CD4-positive, alpha-beta T cell (primary cell): ENCODE measurements at regions not wholly inside any gene's neighbourhood (a gene's known extent, or its start where the extent isn't known, plus 50 kb on each side); places are given as distances from the start of the nearest gene placed in this dataset.

Experiments used
- ATAC-seq: fragments of 200-7000 bp; cut with Tn5 transposase; one replicate; pipeline ENCODE4 v1.10.0; 2022; ENCODE audit warnings: mild to moderate bottlenecking; ENCODE audit not compliant: poor library complexity
- CTCF ChIA-PET: fragments of 350-600 bp; sonication (Branson Sonifier 250); formaldehyde crosslinking; loops from one replicate; lab custom pipeline; 2021; ENCODE audit warnings: antibody characterized with exemption, inconsistent platforms; lab: Charles Lee
- POLR2A ChIA-PET: fragments of 350-600 bp; sonication (Branson Sonifier 250); formaldehyde crosslinking; loops from one replicate; lab custom pipeline; 2021; ENCODE audit warnings: antibody characterized with exemption, inconsistent platforms; lab: Charles Lee
- DNase-seq, 14 experiments: peaks; one replicate each; pipeline ENCODE4 v3.0.0-alpha.2; 2013 to 2020; ENCODE audit warnings: mixed read lengths in 2 of 14
- H3K27ac ChIP-seq, 2 donors: one replicate each; pipeline versions ENCODE4 v1.5.1 to v1.7.0; 2013; ENCODE audit warnings: low read length in 2 of 2, low read depth in 1 of 2, mild to moderate bottlenecking in 1 of 2
- H3K27me3 ChIP-seq, 2 experiments: 1 replicate in 1 of 2; 2 replicates in 1 of 2; pipeline versions ENCODE4 v1.6.1 to v1.7.0; 2013; ENCODE audit warnings: low read length in 2 of 2, control low read depth in 1 of 2, mild to moderate bottlenecking in 1 of 2, moderate library complexity in 1 of 2; ENCODE audit not compliant: insufficient read depth in 2 of 2, control insufficient read depth in 1 of 2
- H3K36me3 ChIP-seq: one replicate; pipeline ENCODE4 v1.6.1; 2013; ENCODE audit warnings: low read length, control low read depth; ENCODE audit not compliant: insufficient read depth
- H3K4me1 ChIP-seq: one replicate; pipeline ENCODE4 v1.6.1; 2013; ENCODE audit warnings: low read length, control low read depth; ENCODE audit not compliant: insufficient read depth
- H3K4me3 ChIP-seq: one replicate; pipeline ENCODE4 v1.5.1; 2013; ENCODE audit warnings: mild to moderate bottlenecking, low read length, moderate library complexity
- H3K9me3 ChIP-seq, 2 experiments: 1 replicate in 1 of 2; 2 replicates in 1 of 2; pipeline versions ENCODE4 v1.6.1 to v1.7.0; 2013; ENCODE audit warnings: low read length in 2 of 2, mild to moderate bottlenecking in 2 of 2, control low read depth in 1 of 2, moderate library complexity in 1 of 2; ENCODE audit not compliant: control insufficient read depth in 1 of 2, insufficient read depth in 1 of 2
- H3K27ac Mint-ChIP-seq: one replicate; pipeline ENCODE4 v1.8.0; 2020; ENCODE audit warnings: mixed read lengths
- H3K27me3 Mint-ChIP-seq: one replicate; pipeline ENCODE4 v1.8.0; 2021; ENCODE audit warnings: mixed read lengths
- H3K36me3 Mint-ChIP-seq: one replicate; pipeline ENCODE4 v1.8.0; 2021; ENCODE audit warnings: low read depth, mixed read lengths
- H3K4me1 Mint-ChIP-seq: one replicate; pipeline ENCODE4 v1.8.0; 2021; ENCODE audit warnings: low read depth, mixed read lengths
- H3K4me3 Mint-ChIP-seq: one replicate; pipeline ENCODE4 v1.8.0; 2020; ENCODE audit warnings: mild to moderate bottlenecking, mixed read lengths
- H3K9me3 Mint-ChIP-seq: one replicate; pipeline ENCODE4 v1.8.0; 2020; ENCODE audit warnings: mixed read lengths
- CTCF ChIP-seq: fragments of 200-600 bp; IDR thresholded peaks from one replicate; pipeline ENCODE4 v1.8.0; 2022; ENCODE audit warnings: antibody characterized with exemption, mild to moderate bottlenecking
- intact Hi-C, 2 experiments: fragments of 100-400 bp; cut with DNase I in 1 of 2; cut with micrococcal nuclease in 1 of 2; formaldehyde crosslinking; loops; one replicate each; pipeline versions ENCODE4 v1.15.1 to v1.9.0; 2023 to 2025; cut with DNase I, micrococcal nuclease

- ATAC-seq (no peak), DNase-seq (no peak)
- peaks cover 13% of the 10 kb centered on the region for H3K27me3 Mint-ChIP-seq
- no peak overlapping the region for H3K4me3 Mint-ChIP-seq
- CTCF ChIA-PET, result no interaction called here
- H3K36me3 Mint-ChIP-seq, result no peaks in the 10 kb centered on the region
- no peak for TF ChIP-seq CTCF
- no peak overlapping the region for H3K27ac Mint-ChIP-seq
- H3K9me3 Mint-ChIP-seq, result no peaks in the 10 kb centered on the region
- H3K4me3 ChIP-seq, result no peak overlapping the region
- H3K4me1 Mint-ChIP-seq, result no peaks in the 10 kb centered on the region
- no peaks in the 10 kb centered on the region for H3K27me3 ChIP-seq
- H3K4me1 ChIP-seq, result no peaks in the 10 kb centered on the region
- intact Hi-C loops, result no loop called here
- no peaks in the 10 kb centered on the region for H3K9me3 ChIP-seq
- H3K36me3 ChIP-seq, result no peaks in the 10 kb centered on the region
- POLR2A ChIA-PET, result no interaction called here
- no peak overlapping the region for H3K27ac ChIP-seq
Measured at GRCh38 chr4:149952716-149953115, 125.5 kb upstream of the DCLK2 start.

GRCh38 chr4:149955780-149956390 is 122.4 kb upstream of the DCLK2 start:
- POLR2A ChIA-PET, result no interaction called here
- DNase-seq, result no peak
- H3K27ac Mint-ChIP-seq, result no peak overlapping the region
- Histone ChIP-seq H3K27me3 (no peaks in the 10 kb centered on the region), H3K4me3 (no peak overlapping the region), H3K36me3 (no peaks in the 10 kb centered on the region), H3K9me3 (no peaks in the 10 kb centered on the region), H3K4me1 (no peaks in the 10 kb centered on the region), H3K27ac (no peak overlapping the region)
- TF ChIP-seq CTCF, result no peak
- CTCF ChIA-PET, result no interaction called here
- H3K4me3 Mint-ChIP-seq, result no peak overlapping the region
- no peak for ATAC-seq
- intact Hi-C loops, result no loop called here
- H3K36me3 Mint-ChIP-seq, result no peaks in the 10 kb centered on the region
- no peaks in the 10 kb centered on the region for H3K4me1 Mint-ChIP-seq
- H3K9me3 Mint-ChIP-seq, result no peaks in the 10 kb centered on the region
- H3K27me3 Mint-ChIP-seq, result peaks cover 7% of the 10 kb centered on the region

GRCh38 chr4:149956678-149957077 is 121.6 kb upstream of the DCLK2 start:
- Histone ChIP-seq H3K27me3 (no peaks in the 10 kb centered on the region), H3K4me3 (no peak overlapping the region), H3K4me1 (no peaks in the 10 kb centered on the region), H3K9me3 (no peaks in the 10 kb centered on the region), H3K36me3 (no peaks in the 10 kb centered on the region), H3K27ac (no peak overlapping the region)
- no peak for TF ChIP-seq CTCF
- DNase-seq (no peak), ATAC-seq (no peak)
- CTCF ChIA-PET, result no interaction called here
- Mint-ChIP-seq H3K27ac (no peak overlapping the region), H3K4me1 (no peaks in the 10 kb centered on the region), H3K4me3 (no peak overlapping the region), H3K27me3 (peaks cover 7% of the 10 kb centered on the region), H3K9me3 (no peaks in the 10 kb centered on the region), H3K36me3 (no peaks in the 10 kb centered on the region)
- POLR2A ChIA-PET, result no interaction called here
- intact Hi-C loops, result no loop called here
